NB4 (cell line): ENCODE measurements at regions not wholly inside any gene's neighbourhood (a gene's known extent, or its start where the extent isn't known, plus 50 kb on each side); places are given as distances from the start of the nearest gene placed in this dataset.

Experiments used
- DNase-seq: peaks from one replicate; pipeline ENCODE4 v3.0.0; 2010; ENCODE audit warnings: low read depth
- H3K4me3 ChIP-seq: one replicate; pipeline ENCODE4 v1.5.1; 2011; ENCODE audit warnings: mild to moderate bottlenecking, low read depth, low read length, moderate library complexity
- MYC ChIP-seq: IDR thresholded peaks from 2 replicates; pipeline ENCODE4 v1.6.1; 2011; ENCODE audit warnings: low read depth, low read length
- POLR2A ChIP-seq: IDR thresholded peaks from 2 replicates; pipeline ENCODE4 v1.6.1; 2011; ENCODE audit warnings: mild to moderate bottlenecking; ENCODE audit not compliant: insufficient read length; ENCODE audit errors: extremely low read depth
- TF ChIP-seq, protein P1 (sequence below): IDR thresholded peaks from 2 replicates; pipeline ENCODE4 v1.6.1; 2011; ENCODE audit warnings: low read depth, low read length
- TF ChIP-seq, protein P2 (sequence below): IDR thresholded peaks from one replicate; pipeline ENCODE4 v1.5.1; 2012; ENCODE audit warnings: low read depth, low read length

DNA sequence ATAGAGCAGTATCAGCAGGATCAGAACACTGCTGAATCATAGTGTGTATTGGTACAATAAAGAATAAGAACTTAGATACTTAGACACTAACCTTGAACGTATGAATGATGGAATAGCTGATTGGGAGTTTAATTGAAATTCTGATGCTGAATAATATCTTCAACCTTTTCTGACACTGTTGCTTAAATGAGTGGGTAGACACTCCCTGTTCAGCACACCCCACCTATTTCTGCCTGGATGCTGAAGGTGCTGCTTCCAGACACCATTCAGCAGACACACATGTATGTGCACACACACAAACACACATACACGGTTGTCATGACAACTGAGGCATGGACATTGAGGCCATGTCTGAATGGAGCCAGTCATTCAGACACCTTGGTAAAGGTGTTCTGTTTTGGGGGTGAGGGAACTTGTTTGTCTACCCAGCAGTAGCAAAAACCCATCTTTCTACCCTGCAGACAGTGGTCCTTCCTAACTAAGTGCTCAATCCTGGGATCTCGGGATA lies 54.3 kb downstream of the TMEM215 start:
- TF ChIP-seq POLR2A, result no peak
- TF ChIP-seq MYC, result no peak
- TF ChIP-seq, protein P1, sequence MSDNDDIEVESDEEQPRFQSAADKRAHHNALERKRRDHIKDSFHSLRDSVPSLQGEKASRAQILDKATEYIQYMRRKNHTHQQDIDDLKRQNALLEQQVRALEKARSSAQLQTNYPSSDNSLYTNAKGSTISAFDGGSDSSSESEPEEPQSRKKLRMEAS, result no peak
- TF ChIP-seq, protein P2, sequence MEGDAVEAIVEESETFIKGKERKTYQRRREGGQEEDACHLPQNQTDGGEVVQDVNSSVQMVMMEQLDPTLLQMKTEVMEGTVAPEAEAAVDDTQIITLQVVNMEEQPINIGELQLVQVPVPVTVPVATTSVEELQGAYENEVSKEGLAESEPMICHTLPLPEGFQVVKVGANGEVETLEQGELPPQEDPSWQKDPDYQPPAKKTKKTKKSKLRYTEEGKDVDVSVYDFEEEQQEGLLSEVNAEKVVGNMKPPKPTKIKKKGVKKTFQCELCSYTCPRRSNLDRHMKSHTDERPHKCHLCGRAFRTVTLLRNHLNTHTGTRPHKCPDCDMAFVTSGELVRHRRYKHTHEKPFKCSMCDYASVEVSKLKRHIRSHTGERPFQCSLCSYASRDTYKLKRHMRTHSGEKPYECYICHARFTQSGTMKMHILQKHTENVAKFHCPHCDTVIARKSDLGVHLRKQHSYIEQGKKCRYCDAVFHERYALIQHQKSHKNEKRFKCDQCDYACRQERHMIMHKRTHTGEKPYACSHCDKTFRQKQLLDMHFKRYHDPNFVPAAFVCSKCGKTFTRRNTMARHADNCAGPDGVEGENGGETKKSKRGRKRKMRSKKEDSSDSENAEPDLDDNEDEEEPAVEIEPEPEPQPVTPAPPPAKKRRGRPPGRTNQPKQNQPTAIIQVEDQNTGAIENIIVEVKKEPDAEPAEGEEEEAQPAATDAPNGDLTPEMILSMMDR, result no peak
- DNase-seq, result no peak
- H3K4me3 ChIP-seq, result no peak overlapping the region

DNA sequence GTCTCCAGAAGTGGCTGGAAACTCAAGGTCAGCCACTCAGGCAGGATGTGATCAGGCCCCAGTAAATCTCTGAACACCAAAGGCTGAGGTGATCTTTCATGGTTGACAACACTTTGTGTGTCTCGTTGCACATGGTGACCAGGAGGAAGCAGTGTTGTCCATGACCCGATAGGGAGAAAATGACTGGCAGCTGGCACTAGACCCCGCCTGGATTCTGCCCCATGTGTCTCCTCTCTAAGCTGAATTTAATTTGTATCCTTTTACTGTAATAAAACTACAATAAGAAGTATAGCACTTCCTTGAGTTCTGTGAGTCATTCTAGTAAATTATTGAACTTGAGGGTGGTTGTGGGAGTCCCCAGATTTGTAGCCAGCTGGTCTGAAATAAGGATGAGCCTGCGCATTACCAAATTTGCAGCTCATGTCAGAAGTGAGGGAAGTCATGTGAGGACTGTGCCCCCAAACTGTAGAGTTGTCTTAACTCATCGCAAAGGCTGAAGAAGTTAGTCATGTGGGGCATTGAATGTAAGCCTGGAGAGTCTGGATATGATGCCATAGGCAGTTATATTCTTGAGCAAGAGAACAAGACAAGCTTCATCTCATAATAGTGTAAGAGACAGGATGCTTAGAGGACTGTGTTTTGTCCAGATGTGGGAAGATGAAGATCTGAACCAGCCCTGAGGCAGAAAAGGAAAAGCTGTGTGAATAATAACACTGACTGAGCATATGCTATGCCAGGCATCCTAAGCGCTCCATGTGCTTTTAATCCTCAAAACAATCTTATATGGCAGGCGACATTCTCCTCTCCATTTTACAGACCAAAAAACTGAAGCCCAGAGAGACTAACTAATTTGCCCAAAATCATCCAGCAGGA lies 55.9 kb downstream of the TMEM215 start:
- no peak overlapping the region for H3K4me3 ChIP-seq
- DNase-seq, result no peak
- TF ChIP-seq, protein P1, result no peak
- TF ChIP-seq, protein P2, result no peak
- TF ChIP-seq MYC (no peak), POLR2A (no peak)

DNA sequence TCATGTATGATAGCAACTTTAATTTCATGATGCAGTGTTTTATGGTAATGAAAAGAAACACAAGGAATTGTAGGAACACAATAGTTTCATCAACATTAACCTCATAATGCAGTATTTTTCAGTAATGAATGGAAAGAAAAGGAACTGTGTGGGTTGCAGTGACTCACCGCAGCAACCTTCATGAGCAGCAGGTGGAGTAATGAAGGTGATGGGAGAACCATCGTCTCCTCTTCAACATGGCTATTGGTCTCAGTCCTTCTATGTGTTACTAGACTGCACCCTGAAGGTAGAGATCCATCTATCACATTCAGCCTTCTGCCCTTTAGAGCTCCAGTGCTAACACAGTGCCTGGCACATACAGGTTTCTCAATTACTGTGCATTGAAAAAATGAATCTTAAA lies 58.0 kb downstream of the TMEM215 start:
- DNase-seq, result no peak
- TF ChIP-seq, protein P1, result no peak
- TF ChIP-seq, protein P2, result no peak
- TF ChIP-seq POLR2A (no peak), MYC (no peak)

DNA sequence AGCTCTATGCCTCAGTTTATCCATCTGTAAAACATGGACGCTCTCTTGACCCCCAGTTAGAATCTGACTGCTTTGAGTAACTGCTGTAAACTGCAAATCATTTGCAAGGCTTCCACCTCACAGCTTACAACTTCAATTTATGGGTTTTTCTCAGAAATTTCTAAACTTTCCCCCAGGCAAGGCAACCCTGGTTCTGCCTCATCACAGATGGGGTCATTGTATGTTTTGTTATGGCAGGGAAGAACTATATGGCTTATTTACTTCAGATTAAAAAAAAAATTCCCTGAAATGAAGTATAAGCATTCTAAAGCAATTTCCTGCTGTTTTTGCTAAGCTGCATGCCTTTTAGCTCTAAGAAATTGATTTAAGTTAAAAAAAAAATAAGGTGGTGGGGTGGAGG lies 60.0 kb downstream of the TMEM215 start:
- TF ChIP-seq POLR2A (no peak), MYC (no peak)
- TF ChIP-seq, protein P2, result no peak
- TF ChIP-seq, protein P1, result no peak

More for the DNA sequence above, 58.0 kb downstream of the TMEM215 start:
- no peak overlapping the region for H3K4me3 ChIP-seq

DNA sequence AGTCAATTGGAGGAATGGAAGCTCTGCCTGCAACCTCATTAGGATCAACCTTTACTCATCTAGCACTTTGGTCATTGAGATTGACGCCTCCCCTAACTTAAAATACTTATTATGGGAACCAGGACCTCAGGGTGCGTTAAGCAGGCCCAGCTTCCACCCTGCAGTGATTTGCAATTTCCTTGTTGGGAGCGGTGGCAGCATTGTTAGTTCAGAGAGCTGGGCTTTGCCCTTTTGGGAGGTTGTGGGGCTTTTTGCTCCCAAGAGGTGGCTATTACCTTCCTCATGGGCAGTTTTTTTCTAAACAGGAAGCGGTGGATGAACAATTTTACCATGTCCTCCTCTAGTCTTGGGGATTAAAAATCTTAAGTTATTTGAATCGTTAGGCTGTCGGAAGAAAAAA lies 60.9 kb downstream of the TMEM215 start:
- TF ChIP-seq, protein P2, result no peak
- no peak for TF ChIP-seq POLR2A
- TF ChIP-seq, protein P1, result no peak
- no peak for TF ChIP-seq MYC
- no peak for DNase-seq
- H3K4me3 ChIP-seq, result no peak overlapping the region

More for the DNA sequence above, 60.0 kb downstream of the TMEM215 start:
- no peak overlapping the region for H3K4me3 ChIP-seq
- no peak for DNase-seq
